MCF 10A (cell line): ENCODE measurements at regions not wholly inside any gene's neighbourhood (a gene's known extent, or its start where the extent isn't known, plus 50 kb on each side); places are given as distances from the start of the nearest gene placed in this dataset.

Experiments
- BruUV-seq: library from RNA; stranded (reverse); fragments of 400-500 nt; replicated peaks from 2 replicates; lab custom pipeline; 2021; lab: Mats Ljungman, UMichigan
- CTCF ChIA-PET: fragments of 300-600 bp; sonication (Branson Sonifier 250); formaldehyde crosslinking; extraction: SDS; loops from one replicate; lab custom pipeline; 2021; ENCODE audit warnings: antibody characterized with exemption, inconsistent platforms; lab: Yijun Ruan, JAX
- POLR2A ChIA-PET: fragments of 300-600, 350-650 bp; sonication (Branson Sonifier 250); formaldehyde crosslinking; extraction: SDS; loops from one replicate; lab custom pipeline; 2020; ENCODE audit warnings: antibody characterized with exemption, inconsistent platforms; lab: Yijun Ruan, JAX
- DNase-seq: peaks from one replicate; pipeline ENCODE4 v3.0.0-alpha.2; 2018; ENCODE audit not compliant: unreplicated experiment
- H3K27ac Mint-ChIP-seq: one replicate; pipeline ENCODE4 v1.8.0; 2022; ENCODE audit warnings: mild to moderate bottlenecking, low read depth, mixed read lengths; ENCODE audit not compliant: unreplicated experiment
- H3K27me3 Mint-ChIP-seq: one replicate; pipeline ENCODE4 v1.8.0; 2022; ENCODE audit warnings: mixed read lengths; ENCODE audit not compliant: insufficient read depth, unreplicated experiment
- H3K36me3 Mint-ChIP-seq: one replicate; pipeline ENCODE4 v1.8.0; 2022; ENCODE audit warnings: mild to moderate bottlenecking, moderate library complexity, mixed read lengths; ENCODE audit not compliant: insufficient read depth, unreplicated experiment
- H3K4me1 Mint-ChIP-seq: one replicate; pipeline ENCODE4 v1.8.0; 2022; ENCODE audit warnings: mixed read lengths; ENCODE audit not compliant: insufficient read depth, unreplicated experiment
- H3K4me3 Mint-ChIP-seq: one replicate; pipeline ENCODE4 v1.8.0; 2022; ENCODE audit warnings: mild to moderate bottlenecking, moderate library complexity, mixed read lengths; ENCODE audit not compliant: unreplicated experiment
- H3K9me3 Mint-ChIP-seq: one replicate; pipeline ENCODE4 v1.8.0; 2022; ENCODE audit warnings: mixed read lengths; ENCODE audit not compliant: unreplicated experiment
- intact Hi-C: fragments of 100-400 bp; cut with micrococcal nuclease; formaldehyde crosslinking; loops from 2 replicates; pipeline ENCODE4 v1.14.1; 2022
- TF ChIP-seq, protein P1 (sequence below): fragments of 200-600 bp; IDR thresholded peaks from one replicate; pipeline ENCODE4 v1.8.0; 2022; ENCODE audit warnings: antibody characterized with exemption, mild to moderate bottlenecking; ENCODE audit not compliant: unreplicated experiment

DNA sequence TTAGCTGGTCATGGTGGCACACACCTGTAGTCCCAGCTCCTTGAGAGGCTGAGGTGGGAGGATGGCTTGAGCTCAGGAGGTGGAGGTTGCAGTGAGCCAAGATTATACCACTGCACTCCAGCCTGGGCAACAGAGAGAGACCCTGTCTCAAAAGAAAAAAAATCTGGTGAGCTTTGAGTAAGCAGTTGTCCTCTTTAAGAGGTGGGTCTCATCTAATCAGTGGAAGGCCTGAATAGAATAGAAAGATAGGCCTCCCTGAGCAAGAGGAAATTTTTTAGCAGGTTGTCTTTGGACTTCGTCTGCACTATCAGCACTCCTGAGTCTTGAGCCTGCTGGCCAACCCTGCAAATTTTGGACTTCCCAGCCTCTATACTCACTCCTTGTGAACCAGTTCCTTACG is 266.0 kb upstream of the ZFHX3 start:
- TF ChIP-seq, protein P1, sequence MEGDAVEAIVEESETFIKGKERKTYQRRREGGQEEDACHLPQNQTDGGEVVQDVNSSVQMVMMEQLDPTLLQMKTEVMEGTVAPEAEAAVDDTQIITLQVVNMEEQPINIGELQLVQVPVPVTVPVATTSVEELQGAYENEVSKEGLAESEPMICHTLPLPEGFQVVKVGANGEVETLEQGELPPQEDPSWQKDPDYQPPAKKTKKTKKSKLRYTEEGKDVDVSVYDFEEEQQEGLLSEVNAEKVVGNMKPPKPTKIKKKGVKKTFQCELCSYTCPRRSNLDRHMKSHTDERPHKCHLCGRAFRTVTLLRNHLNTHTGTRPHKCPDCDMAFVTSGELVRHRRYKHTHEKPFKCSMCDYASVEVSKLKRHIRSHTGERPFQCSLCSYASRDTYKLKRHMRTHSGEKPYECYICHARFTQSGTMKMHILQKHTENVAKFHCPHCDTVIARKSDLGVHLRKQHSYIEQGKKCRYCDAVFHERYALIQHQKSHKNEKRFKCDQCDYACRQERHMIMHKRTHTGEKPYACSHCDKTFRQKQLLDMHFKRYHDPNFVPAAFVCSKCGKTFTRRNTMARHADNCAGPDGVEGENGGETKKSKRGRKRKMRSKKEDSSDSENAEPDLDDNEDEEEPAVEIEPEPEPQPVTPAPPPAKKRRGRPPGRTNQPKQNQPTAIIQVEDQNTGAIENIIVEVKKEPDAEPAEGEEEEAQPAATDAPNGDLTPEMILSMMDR, result no peak
- Mint-ChIP-seq H3K36me3 (no peaks in the 10 kb centered on the region), H3K27me3 (peaks cover 62% of the 10 kb centered on the region), H3K4me3 (no peak overlapping the region), H3K27ac (no peak overlapping the region), H3K4me1 (no peaks in the 10 kb centered on the region), H3K9me3 (no peaks in the 10 kb centered on the region)
- DNase-seq, result no peak
- BruUV-seq, result no TSS peak
- ChIA-PET POLR2A (no interaction called here), CTCF (interaction anchor here (0.7 kb wide), 1 partner anchor 57 kb away, joined by 4 read pairs; no protein-coding TSS in a partner anchor)
- intact Hi-C loops, result no loop called here

DNA sequence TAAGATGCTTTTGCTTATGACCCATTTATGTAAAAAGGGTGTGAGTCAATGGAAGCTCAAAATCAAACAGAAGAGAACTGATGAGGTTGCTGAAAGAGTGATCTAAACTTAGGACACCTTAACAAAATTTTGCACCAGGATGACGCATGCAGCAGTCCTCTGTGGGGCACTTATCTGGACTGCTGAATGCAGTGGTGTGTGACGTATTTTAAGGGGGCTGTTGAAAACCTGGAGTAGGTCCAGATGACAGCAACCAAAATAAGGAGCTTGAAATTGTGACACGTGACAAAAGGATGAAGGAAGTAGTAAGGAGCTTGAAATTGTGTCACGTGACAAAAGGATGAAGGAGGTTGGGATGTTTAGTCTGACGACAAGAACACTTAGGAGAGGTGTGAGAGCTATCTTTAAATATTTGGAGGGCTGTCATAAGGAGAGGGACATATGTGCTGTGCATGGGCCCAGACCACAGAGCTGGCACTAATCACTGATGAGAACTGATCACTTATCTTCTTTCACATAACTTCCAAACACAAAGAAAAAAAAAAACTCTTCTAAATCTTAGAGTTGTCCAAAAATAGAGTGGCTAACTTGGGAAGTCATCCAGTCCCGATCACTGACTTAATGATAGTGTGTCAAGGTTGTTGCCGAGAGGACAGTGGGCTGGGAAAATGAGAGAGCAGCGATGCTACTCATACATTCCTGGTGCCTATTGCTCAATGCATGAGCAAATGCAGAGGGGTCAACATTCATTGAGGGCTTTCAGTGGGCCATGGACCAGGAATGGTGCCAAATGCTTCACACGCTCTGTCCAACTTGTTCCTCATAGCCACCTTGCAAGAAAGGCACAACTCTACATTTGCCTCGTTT is 264.2 kb upstream of the ZFHX3 start:
- H3K4me1 Mint-ChIP-seq, result no peaks in the 10 kb centered on the region
- H3K9me3 Mint-ChIP-seq, result no peaks in the 10 kb centered on the region
- intact Hi-C loops, result no loop called here
- no peak for DNase-seq
- CTCF ChIA-PET, result interaction anchor here (0.6 kb wide), 1 partner anchor 1322 kb away, joined by 3 read pairs; no protein-coding TSS in a partner anchor
- BruUV-seq, result no TSS peak
- H3K4me3 Mint-ChIP-seq, result no peak overlapping the region
- no peak overlapping the region for H3K27ac Mint-ChIP-seq
- no peaks in the 10 kb centered on the region for H3K36me3 Mint-ChIP-seq
- POLR2A ChIA-PET, result no interaction called here
- peaks cover 65% of the 10 kb centered on the region for H3K27me3 Mint-ChIP-seq
- TF ChIP-seq, protein P1, result no peak

DNA sequence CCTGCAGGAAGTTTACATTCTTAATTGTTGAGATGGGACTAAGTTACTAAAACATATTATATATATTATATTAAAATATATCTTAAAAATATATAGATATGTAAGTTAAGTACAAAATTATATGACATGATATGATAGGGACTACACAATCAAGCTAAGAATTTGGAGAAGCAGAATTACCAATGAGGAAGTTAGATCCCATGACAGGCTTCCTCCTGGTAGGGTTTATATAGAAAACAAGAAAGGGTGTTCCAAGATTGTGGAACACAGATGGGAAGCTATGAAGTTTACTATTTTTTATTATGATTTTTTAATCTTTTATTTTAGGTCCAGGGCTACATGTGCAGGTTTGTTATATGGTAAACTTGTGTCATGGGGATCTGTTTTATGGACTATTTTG is 260.8 kb upstream of the ZFHX3 start:
- Mint-ChIP-seq H3K36me3 (no peaks in the 10 kb centered on the region), H3K4me1 (no peaks in the 10 kb centered on the region), H3K4me3 (no peak overlapping the region), H3K27me3 (peaks cover 60% of the 10 kb centered on the region), H3K9me3 (no peaks in the 10 kb centered on the region), H3K27ac (no peak overlapping the region)
- TF ChIP-seq, protein P1, result no peak
- no peak for DNase-seq
- BruUV-seq, result no TSS peak
- CTCF ChIA-PET, result no interaction called here
- intact Hi-C loops, result no loop called here
- POLR2A ChIA-PET, result interaction anchor here (0.6 to 0.7 kb wide), 2 partner anchors 164 to 642 kb away, joined by 3 read pairs; no protein-coding TSS in a partner anchor

DNA sequence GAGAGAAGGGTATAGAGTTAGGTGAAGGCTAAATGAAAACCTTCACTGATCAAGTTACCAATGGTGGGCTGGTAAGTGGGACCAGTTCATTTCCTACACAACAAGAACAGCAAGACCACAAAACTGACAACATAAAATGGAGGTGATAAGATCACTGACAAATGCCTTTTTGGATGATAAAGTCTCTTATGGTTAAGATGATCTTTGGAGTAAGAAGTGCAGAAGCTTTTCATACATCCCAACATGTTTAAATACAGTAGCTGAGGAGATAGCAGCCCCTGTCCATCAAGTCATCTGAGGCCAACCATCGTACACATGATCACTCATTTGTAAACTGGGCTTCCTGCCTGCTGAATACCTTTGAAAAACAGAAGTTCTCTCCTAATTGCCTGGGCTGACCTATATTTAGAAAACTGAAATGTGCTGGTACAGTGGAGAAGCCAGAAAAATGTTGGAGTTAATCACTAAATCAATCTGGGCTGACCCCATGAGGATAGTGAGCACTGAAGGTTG is 259.0 kb upstream of the ZFHX3 start:
- TF ChIP-seq, protein P1, result no peak
- intact Hi-C loops, result no loop called here
- Mint-ChIP-seq H3K27ac (no peak overlapping the region), H3K4me1 (no peaks in the 10 kb centered on the region), H3K4me3 (no peak overlapping the region), H3K36me3 (no peaks in the 10 kb centered on the region), H3K27me3 (peaks cover 77% of the 10 kb centered on the region), H3K9me3 (no peaks in the 10 kb centered on the region)
- BruUV-seq, result no TSS peak
- ChIA-PET CTCF (interaction anchor here (0.7 kb wide), 1 partner anchor 564 kb away, joined by 3 read pairs; no protein-coding TSS in a partner anchor), POLR2A (no interaction called here)
- no peak for DNase-seq
